NB4 (cell line): ENCODE measurements at regions not wholly inside any gene's neighbourhood (a gene's known extent, or its start where the extent isn't known, plus 50 kb on each side); places are given as distances from the start of the nearest gene placed in this dataset.

Source experiments
- POLR2A ChIP-seq: IDR thresholded peaks from 2 replicates; pipeline ENCODE4 v1.6.1; 2011; ENCODE audit warnings: mild to moderate bottlenecking; ENCODE audit not compliant: insufficient read length; ENCODE audit errors: extremely low read depth
- TF ChIP-seq, protein P1 (sequence below): IDR thresholded peaks from one replicate; pipeline ENCODE4 v1.5.1; 2012; ENCODE audit warnings: low read depth, low read length

- TF ChIP-seq POLR2A, result no peak
- TF ChIP-seq, protein P1, sequence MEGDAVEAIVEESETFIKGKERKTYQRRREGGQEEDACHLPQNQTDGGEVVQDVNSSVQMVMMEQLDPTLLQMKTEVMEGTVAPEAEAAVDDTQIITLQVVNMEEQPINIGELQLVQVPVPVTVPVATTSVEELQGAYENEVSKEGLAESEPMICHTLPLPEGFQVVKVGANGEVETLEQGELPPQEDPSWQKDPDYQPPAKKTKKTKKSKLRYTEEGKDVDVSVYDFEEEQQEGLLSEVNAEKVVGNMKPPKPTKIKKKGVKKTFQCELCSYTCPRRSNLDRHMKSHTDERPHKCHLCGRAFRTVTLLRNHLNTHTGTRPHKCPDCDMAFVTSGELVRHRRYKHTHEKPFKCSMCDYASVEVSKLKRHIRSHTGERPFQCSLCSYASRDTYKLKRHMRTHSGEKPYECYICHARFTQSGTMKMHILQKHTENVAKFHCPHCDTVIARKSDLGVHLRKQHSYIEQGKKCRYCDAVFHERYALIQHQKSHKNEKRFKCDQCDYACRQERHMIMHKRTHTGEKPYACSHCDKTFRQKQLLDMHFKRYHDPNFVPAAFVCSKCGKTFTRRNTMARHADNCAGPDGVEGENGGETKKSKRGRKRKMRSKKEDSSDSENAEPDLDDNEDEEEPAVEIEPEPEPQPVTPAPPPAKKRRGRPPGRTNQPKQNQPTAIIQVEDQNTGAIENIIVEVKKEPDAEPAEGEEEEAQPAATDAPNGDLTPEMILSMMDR, result no peak
These were observed 927.3 kb upstream of the CDH2 start for GRCh38 chr18:29104227-29104626.
